ENCODE measurements at regions not wholly inside any gene's neighbourhood (a gene's known extent, or its start where the extent isn't known, plus 50 kb on each side); places are given as distances from the start of the nearest gene placed in this dataset.

GRCh38 chr17:72561266-72561665 lies 440.4 kb downstream of the SOX9 start:
- TF ChIP-seq, protein P1, sequence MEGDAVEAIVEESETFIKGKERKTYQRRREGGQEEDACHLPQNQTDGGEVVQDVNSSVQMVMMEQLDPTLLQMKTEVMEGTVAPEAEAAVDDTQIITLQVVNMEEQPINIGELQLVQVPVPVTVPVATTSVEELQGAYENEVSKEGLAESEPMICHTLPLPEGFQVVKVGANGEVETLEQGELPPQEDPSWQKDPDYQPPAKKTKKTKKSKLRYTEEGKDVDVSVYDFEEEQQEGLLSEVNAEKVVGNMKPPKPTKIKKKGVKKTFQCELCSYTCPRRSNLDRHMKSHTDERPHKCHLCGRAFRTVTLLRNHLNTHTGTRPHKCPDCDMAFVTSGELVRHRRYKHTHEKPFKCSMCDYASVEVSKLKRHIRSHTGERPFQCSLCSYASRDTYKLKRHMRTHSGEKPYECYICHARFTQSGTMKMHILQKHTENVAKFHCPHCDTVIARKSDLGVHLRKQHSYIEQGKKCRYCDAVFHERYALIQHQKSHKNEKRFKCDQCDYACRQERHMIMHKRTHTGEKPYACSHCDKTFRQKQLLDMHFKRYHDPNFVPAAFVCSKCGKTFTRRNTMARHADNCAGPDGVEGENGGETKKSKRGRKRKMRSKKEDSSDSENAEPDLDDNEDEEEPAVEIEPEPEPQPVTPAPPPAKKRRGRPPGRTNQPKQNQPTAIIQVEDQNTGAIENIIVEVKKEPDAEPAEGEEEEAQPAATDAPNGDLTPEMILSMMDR (IDR thresholded peaks at IDR 0.05) = no peak
- TF ChIP-seq POLR2A (IDR thresholded peaks at IDR 0.05) (no peak), EP300 (IDR thresholded peaks at IDR 0.05) (no peak)

All from ovary (tissue), 3 donors.